Loucy (cell line): ENCODE measurements at regions not wholly inside any gene's neighbourhood (a gene's known extent, or its start where the extent isn't known, plus 50 kb on each side); places are given as distances from the start of the nearest gene placed in this dataset.
A peak's percentile ranks its signal among the peaks of the same experiment; 100 is the strongest.

Source experiments
- H2AFZ ChIP-seq: fragments of 200-600 bp; sonication (generic); 2 replicates; pipeline ENCODE4 v1.6.0; 2016; ENCODE audit warnings: antibody characterized with exemption, mild to moderate bottlenecking, low read length, moderate library complexity
- H3F3A ChIP-seq: fragments of 200-600 bp; 2 replicates; pipeline ENCODE4 v1.6.0; 2016; ENCODE audit warnings: antibody characterized with exemption, low read depth, mild to moderate bottlenecking
- H3K27me3 ChIP-seq: fragments of 200-600 bp; sonication (generic); 2 replicates; pipeline ENCODE4 v1.6.1; 2014; ENCODE audit warnings: low read length, mild to moderate bottlenecking; ENCODE audit not compliant: insufficient read depth, poor library complexity, severe bottlenecking
- H3K36me3 ChIP-seq: fragments of 200-600 bp; sonication (generic); 2 replicates; pipeline ENCODE4 v1.6.1; 2016; ENCODE audit warnings: low read length; ENCODE audit not compliant: insufficient read depth
- H3K4me1 ChIP-seq: fragments of 200-600 bp; sonication (generic); 2 replicates; pipeline ENCODE4 v1.5.1; 2014; ENCODE audit warnings: low read length, mild to moderate bottlenecking; ENCODE audit not compliant: insufficient read depth, poor library complexity, severe bottlenecking
- H3K4me2 ChIP-seq: fragments of 200-600 bp; sonication (generic); 2 replicates; pipeline ENCODE4 v1.6.0; 2014; ENCODE audit warnings: antibody characterized with exemption, low read length, low read depth, mild to moderate bottlenecking; ENCODE audit not compliant: poor library complexity, severe bottlenecking
- H3K4me3 ChIP-seq: fragments of 200-600 bp; sonication (generic); 2 replicates; pipeline ENCODE4 v1.5.1; 2014; ENCODE audit warnings: low read length, mild to moderate bottlenecking, mixed read lengths; ENCODE audit not compliant: poor library complexity, severe bottlenecking
- H3K79me2 ChIP-seq: fragments of 200-600 bp; sonication (generic); 2 replicates; pipeline ENCODE4 v1.6.1; 2014; ENCODE audit warnings: low read length; ENCODE audit not compliant: insufficient read depth
- H3K9ac ChIP-seq: fragments of 200-600 bp; sonication (generic); 2 replicates; pipeline ENCODE4 v1.6.0; 2014; ENCODE audit warnings: mild to moderate bottlenecking, low read depth, low read length, moderate library complexity; ENCODE audit not compliant: poor library complexity, severe bottlenecking
- H3K9me2 ChIP-seq: fragments of 200-600 bp; sonication (generic); replicated peaks from 2 replicates; pipeline ENCODE4 v1.6.1; 2016; ENCODE audit warnings: low read depth, low read length, mixed read lengths
- H3K9me3 ChIP-seq: fragments of 200-600 bp; sonication (generic); 2 replicates; pipeline ENCODE4 v1.6.1; 2014; ENCODE audit warnings: mild to moderate bottlenecking, antibody characterized with exemption, low read length, low read depth; ENCODE audit not compliant: insufficient read depth
- H4K20me1 ChIP-seq: fragments of 200-600 bp; sonication (generic); 2 replicates; pipeline ENCODE4 v1.6.0; 2014; ENCODE audit warnings: antibody characterized with exemption, low read length, mild to moderate bottlenecking; ENCODE audit not compliant: insufficient read depth, poor library complexity, severe bottlenecking
- EZH2phosphoT487 ChIP-seq: fragments of 200-600 bp; IDR thresholded peaks from 2 replicates; pipeline ENCODE4 v1.6.1; 2018; ENCODE audit warnings: antibody characterized with exemption, mild to moderate bottlenecking, moderate library complexity, borderline replicate concordance
- TF ChIP-seq, protein P1 (sequence below): fragments of 200-600 bp; sonication (generic); conservative IDR thresholded peaks from 2 replicates; pipeline ENCODE4 v1.5.1; 2014; ENCODE audit warnings: mild to moderate bottlenecking, antibody characterized with exemption, low read length

DNA sequence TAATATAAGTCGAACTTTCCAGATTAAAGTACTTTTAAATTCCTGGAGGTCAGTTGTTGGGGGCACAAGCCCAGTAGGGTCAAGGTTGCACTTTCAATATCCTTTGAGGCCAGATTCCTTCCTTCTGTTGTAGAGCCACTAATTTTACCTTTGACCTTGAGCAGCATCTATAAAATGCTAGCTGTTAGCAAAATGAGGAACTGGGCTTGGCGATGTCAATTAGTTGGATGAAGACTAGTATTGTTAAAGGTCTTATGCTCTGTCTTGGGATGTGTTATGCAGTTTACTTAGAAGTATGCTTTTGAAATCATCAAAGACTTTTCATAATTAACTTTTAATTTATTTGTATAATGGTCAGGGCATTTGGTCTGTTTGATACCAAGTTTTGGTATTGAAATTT, 425.9 kb upstream of the PROX1 start:
- Histone ChIP-seq H2AFZ (no peak overlapping the region), H3K9me3 (no peaks in the 10 kb centered on the region), H3K4me1 (no peaks in the 10 kb centered on the region), H3K9ac (no peak overlapping the region), H3K36me3 (no peaks in the 10 kb centered on the region), H3K4me2 (no peak overlapping the region), H3K9me2 (no peaks in the 10 kb centered on the region), H3K79me2 (no peaks in the 10 kb centered on the region), H3K27me3 (no peaks in the 10 kb centered on the region), H3F3A (no peaks in the 10 kb centered on the region), H3K4me3 (no peak overlapping the region), H4K20me1 (no peaks in the 10 kb centered on the region)
- no peak for TF ChIP-seq EZH2phosphoT487
- TF ChIP-seq, protein P1, sequence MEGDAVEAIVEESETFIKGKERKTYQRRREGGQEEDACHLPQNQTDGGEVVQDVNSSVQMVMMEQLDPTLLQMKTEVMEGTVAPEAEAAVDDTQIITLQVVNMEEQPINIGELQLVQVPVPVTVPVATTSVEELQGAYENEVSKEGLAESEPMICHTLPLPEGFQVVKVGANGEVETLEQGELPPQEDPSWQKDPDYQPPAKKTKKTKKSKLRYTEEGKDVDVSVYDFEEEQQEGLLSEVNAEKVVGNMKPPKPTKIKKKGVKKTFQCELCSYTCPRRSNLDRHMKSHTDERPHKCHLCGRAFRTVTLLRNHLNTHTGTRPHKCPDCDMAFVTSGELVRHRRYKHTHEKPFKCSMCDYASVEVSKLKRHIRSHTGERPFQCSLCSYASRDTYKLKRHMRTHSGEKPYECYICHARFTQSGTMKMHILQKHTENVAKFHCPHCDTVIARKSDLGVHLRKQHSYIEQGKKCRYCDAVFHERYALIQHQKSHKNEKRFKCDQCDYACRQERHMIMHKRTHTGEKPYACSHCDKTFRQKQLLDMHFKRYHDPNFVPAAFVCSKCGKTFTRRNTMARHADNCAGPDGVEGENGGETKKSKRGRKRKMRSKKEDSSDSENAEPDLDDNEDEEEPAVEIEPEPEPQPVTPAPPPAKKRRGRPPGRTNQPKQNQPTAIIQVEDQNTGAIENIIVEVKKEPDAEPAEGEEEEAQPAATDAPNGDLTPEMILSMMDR: no peak

DNA sequence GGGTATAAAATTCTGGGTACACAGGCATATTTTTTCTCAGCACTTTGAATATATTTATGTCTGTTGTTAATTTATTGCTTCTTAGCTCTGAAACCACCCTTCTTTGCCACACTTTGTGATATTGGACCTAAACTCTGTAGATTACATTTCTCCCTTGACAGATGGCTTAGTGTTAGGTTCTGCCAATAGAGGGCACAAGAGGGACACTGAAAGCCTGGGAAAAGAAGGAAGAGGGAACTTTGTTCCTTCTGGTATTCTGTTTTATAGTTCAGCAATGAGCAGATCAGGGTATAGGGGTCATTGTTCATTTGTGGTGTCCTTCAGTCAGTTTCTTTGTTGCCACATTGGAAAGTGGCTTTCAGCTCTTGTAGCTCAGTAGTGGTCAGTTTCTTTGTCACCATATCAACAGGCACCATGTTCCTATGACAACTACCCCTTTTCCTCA, 423.5 kb upstream of the PROX1 start:
- Histone ChIP-seq H3K9me2 (no peaks in the 10 kb centered on the region), H3K4me2 (no peak overlapping the region), H3K9me3 (no peaks in the 10 kb centered on the region), H3K4me3 (no peak overlapping the region), H2AFZ (no peak overlapping the region), H3K27me3 (no peaks in the 10 kb centered on the region), H3K4me1 (no peaks in the 10 kb centered on the region), H3K79me2 (no peaks in the 10 kb centered on the region), H4K20me1 (no peaks in the 10 kb centered on the region), H3F3A (no peaks in the 10 kb centered on the region), H3K9ac (no peak overlapping the region), H3K36me3 (no peaks in the 10 kb centered on the region)
- no peak for TF ChIP-seq EZH2phosphoT487
- TF ChIP-seq, protein P1: peak; percentile 66

DNA sequence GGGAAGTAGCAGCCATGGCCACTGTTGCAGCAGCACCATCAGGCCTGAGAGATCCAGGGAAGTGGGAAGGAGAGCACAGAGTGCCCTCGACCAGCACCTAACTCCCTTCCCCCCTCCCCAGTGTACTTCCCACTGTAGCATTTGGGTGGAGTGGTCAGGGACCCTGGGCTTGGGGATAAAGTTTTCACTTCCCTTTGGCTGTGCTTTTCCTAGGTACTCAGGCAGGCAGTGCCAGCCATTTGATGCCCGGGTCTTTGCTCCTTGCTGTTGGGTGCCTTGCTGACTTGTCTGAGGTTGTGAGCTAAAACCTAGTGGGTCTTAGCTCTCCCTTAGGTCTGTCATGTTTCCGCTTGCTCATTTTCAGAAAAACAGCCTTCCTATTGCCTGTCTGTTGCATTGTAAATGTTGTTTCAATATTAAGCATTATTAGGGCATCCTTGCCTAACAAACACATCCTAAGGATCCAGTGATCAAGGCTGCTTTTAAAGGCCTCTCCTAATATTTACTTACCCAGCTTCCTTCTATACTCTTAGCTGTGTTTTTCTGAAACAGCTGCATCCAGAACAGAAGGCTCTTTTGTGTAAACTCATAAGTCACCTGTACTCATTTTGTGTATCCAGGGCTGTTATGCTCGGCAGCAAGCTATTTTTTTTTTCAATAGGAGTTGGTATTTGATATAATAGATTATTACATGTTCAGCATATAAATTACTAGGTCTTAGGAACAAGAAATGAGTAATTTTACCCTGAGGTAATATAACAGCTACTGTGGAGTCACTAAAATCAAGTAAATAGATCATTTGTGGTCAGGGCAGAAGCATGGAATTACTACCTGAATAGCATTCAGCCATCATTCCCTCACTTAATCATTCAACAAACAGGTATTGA, 418.6 kb upstream of the PROX1 start:
- Histone ChIP-seq H3K4me1 (no peaks in the 10 kb centered on the region), H3K27me3 (no peaks in the 10 kb centered on the region), H3K9me3 (no peaks in the 10 kb centered on the region), H3K9me2 (no peaks in the 10 kb centered on the region), H2AFZ (no peak overlapping the region), H3K4me2 (no peak overlapping the region), H3K36me3 (no peaks in the 10 kb centered on the region), H3K4me3 (no peak overlapping the region), H3K79me2 (no peaks in the 10 kb centered on the region), H3K9ac (no peak overlapping the region), H4K20me1 (no peaks in the 10 kb centered on the region), H3F3A (no peaks in the 10 kb centered on the region)
- TF ChIP-seq, protein P1: no peak
- TF ChIP-seq EZH2phosphoT487: no peak
